NCI-H748 treated with DMSO at 0.1 percent for 48 hours (cell line): ENCODE measurements at regions not wholly inside any gene's neighbourhood (a gene's known extent, or its start where the extent isn't known, plus 50 kb on each side); places are given as distances from the start of the nearest gene placed in this dataset.

Experiments used
- DNase-seq: peaks from one replicate; lab custom pipeline; 2025; lab: John Stamatoyannopoulos, UW

DNA sequence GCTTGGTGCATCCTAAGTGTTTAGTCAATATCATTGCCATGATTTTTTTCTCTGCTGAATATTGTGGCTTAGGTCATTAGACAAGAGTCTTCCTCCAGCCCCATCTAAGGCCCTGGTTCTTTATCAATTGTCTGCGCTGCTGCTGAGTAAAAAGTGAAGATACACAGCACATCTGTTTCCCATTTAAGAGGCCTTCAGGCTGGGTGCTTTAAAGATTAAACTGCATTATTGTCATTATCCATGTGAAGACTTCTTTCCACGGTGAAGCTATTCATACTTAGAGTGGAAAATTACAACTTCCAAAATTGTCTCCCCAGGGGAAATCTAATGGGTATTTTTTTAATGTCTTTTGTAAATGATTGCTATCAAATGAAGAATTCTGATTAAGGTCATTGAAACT, 719.8 kb upstream of the LRRC4C start:
- DNase-seq, result no peak

DNA sequence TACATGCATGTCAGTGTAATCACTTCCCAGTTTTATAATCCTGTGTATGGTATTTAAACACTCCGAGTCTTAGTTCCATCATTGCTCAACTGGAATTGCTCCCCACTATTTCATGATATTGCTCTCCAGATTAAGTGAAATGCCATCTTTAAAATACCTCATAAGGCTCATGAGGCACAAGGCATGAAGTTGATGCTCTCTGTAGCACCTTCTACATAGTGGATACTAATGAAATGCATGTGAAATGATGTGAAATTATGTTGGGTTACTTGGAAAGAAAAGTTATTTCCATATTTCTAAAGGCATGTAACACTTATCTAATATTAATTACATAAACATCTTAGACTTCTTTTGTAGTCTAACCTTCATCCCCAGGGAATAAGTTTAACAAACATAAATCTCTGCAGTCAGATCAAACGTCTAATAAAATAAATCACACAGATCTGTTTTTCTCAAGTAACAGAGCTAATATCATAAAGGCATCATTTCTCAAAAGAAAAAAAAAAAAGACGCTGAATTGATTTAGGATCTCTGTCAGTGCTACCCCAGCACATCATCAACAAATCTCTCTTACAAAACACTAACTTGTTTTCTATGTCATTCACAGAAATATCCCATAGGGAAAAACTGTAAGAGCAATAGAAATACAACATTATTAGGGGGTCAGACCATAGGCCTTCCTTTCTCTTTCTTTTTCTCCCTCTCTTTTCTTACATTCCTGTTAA, 736.0 kb upstream of the LRRC4C start:
- no peak for DNase-seq

DNA sequence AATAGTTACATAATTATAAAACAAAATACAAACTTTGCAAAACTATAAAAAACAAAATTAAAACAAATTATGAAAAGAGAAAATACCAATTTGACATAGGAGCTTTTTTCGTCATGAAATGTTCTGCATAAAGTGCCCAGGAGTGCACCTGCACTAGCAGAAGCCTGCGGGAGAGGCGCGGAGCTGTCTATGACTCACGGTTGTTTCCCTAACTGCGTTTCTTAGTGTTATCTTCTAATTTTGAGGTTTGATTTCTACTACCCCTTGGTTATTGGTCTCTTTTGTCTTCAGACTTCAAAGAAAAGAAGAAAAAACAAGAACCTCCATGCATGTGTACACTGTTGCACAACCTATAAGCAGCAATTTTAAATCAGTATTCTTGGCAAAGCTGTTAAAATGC, 740.9 kb upstream of the LRRC4C start:
- DNase-seq, result no peak

DNA sequence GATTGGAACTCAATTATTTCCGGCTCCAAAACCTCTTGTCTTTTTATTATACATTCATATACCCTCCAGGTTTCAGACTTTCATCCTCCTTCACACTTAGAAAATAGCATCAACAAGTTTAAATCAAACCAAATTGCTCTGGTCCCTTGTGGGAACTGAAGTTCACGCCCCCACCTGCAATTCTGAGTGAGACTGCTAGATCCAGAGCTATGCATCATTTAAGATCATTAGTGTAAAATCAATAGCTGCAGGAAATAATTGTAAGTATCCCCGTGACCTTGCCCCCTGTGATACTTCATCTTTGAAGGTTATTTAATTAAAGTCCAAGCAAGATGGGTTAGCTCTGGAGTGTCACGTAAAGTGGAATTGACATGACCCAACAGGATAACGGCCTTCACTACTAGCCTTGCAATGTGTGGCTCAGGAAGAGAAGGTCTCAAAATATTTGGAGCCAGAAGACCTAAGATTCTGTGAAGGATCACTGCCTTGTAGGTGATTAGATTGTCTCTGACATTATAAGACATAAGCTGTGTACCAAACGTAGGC, 742.2 kb upstream of the LRRC4C start:
- DNase-seq, result no peak

DNA sequence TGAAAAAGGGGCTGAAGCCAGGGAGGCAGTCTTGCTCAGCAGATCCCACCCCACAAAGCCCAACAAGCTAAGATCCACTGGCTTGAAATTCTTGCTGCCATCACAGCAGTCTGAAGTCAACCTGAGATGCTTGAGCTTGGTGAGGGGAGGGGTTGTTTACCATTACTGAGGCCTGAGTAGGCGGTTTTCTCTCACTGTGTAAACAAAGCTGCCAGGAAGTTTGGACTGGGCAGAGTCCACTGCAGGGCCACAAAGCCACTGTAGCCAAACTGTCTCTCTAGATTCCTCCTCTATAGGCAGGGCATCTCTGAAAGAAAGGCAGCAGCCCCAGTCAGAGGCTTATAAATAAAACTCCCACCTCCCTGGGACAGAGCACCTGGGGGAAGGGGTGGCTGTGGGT, 746.1 kb upstream of the LRRC4C start:
- DNase-seq, result no peak

DNA sequence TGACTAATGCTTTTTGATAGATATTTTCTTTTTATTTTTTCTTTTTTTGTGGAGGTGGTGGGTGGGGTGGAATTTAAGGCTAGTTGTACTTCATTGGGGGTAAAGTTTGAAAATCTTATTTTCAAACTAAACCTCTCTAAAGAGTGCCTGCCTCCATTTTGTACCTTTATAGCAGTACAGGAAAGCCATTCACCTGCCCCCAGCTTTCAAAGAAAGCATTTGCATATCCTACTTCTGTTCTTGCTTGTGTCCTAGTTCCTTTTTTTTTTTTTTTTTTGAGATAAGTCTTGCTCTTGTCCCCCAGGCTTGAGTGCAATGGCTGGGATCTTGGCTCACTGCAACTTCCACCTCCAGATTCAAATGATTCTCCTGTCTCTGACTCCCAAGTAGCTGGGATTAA, 766.2 kb upstream of the LRRC4C start:
- DNase-seq, result no peak

DNA sequence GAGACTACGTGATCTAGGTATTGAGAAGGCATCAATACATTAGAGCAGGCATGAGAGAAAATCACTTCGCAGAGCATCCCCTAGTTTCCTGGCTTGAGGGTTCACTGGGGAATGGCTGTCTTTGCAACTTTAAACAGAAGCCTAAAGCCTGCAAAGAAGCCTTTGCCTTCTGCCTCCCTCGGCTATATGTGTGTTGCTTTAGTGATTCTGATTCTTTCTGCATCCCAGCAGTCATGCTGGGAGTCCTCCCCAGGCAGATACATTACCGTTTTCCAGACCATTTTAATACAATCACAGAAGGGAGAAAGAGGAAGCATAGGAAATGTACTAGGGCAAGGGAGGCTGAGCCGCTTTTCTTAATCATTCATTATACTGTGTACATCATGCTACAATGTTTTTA, 773.2 kb upstream of the LRRC4C start:
- no peak for DNase-seq

DNA sequence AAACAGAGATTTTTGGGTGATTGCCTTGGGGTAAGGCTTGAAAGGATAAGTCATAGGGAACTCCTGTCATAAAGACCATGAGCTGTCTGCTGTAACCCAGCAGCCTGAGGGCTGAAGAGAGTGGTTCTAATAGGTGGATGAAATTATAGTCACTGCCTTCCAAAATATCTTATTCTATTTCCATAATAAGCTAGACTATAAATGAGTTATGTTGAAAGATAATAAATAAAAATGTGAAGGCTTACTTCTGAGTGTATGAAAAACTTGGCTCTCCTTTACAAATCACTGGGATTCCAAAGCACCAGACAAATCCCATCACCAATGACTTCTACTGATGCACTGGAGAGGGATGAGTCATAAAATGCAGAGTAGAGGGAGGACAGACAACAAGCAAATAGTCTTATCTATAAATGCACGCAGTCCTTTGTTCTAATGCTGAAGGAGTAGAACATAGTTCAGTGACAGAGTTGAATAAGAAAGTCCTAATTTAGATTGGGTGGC, 775.0 kb upstream of the LRRC4C start:
- DNase-seq, result no peak

DNA sequence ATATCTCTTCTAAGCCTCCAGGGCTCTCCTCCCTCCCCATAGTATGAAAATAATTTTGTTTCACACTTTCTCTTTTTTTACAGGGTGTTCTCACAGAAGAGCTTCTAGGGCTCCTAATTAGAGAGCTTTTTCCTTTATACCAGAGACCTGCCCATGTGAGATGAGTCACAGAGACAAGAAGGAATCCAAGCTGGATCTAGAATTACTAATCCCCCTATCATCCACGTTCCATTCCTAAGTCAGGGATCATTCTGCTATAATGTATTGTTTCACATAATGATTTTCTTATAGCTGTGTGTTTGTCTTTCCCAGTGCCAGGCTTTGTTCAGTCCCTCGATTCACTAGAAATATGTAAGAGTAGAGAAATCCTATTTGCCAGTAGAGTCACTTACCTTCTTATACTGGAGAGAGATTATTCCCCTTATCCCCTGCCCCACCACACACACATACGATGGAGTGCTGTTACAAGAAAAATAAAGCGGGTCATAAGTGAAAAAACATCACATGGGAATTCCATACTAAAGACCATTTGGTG, 778.3 kb upstream of the LRRC4C start:
- no peak for DNase-seq

DNA sequence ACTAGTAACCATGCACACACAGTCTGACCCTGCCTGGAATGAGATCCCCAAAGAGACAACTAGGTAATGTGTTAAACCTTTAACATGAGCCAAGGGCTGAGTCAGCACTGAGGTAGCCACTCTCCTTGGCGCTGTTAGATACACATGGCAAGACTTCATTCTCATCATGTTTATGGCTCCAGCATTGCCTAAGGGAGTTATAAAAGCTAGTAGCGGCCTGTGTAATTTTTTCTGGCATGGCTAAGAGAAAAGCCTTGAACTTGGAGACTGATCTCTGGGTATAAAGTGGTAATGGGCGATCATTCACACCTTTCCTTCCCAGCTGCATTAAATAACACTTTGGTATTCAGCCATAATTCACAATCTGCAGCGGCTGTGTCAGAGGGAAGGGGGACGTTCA, 779.7 kb upstream of the LRRC4C start:
- no peak for DNase-seq

DNA sequence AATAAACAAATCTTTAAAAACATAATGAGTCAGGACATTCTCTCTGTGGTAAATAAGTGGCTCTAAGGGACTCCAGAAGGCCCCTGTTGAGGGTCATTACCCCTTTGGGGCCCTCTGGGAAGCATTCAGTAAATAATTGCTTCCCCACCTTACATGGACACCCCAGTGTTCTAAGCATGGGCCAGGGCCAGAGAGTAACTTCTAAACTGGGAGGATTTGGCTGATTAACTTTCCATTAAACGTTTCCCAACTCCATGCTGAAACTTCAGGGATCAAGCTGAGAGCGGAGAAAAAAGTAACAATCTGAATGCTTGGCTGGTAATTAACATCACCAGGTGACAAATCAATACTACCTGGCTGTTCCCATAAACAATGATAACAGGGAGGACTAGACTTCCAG, 783.9 kb upstream of the LRRC4C start:
- no peak for DNase-seq

DNA sequence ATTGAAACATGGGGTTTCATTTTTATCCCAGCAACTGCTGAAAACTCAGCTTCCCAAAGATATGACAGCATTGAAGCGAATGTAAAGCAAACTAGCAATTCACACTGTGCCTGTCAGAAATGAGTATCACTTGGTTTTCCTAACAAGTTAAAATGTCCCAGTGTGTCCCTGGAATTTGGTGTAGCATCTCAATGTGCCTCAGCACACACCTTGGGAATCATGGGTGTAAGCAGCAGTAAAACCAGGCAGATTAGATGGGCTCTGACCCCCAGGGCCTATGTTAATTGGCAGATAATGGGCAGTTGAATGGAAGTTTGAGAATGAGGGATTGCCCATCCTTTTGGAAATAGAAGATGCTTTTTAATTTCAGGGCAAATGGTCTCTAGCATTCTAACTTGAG, 784.9 kb upstream of the LRRC4C start:
- no peak for DNase-seq

DNA sequence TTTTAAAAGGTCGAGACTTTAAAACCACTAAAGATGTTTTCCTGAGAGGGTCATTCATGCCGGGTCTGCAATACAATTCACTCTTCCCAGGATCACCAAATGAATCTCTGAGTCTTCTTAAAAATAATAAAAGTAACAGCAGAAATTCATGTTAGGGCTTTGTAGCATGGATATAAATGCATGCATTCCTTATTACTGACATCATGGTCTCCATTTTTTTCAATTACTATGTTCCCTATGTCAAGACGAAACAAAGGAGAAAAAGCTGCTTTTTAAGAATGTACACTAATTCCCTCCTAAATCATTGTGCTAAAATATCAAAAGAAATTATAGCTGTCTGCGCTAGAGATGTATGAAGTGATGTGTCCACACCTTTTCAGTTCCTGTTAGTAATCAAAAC, 789.9 kb upstream of the LRRC4C start:
- DNase-seq, result no peak

DNA sequence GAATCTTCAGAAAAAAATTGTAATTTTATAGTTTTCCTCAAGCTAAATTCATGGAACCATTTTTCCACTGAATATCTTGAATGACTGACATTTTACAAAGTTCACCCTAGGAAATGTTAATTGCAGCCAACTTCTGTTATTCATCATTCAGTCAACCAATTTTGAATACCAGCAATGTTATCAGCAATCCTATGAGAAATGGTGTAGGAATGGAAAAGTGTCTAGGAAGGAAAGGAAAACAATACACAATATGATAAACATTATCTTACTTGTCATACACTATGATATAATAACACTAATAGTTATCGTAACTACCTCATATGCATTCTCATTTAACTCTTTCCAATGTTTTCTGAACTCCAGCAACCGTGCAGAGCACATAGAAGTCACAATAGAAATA, 790.5 kb upstream of the LRRC4C start:
- DNase-seq, result no peak

DNA sequence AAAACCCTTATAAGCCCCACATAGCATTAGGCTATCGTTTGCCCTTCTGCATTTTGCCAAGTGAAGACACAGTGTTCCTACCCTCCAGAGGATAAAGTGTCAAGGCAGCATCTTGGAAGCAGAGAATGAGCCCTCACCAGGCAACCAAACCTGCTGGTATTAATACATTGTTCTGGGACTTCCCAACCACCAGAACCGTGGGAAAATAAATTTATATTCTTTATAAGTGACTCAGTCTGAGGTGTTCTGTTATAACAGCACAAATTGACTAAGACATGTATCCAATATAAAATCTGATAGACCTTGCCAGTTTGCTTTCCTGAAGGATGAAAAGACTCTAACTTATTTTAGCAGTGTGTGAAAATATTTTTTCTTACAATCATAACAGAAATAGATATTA, 792.5 kb upstream of the LRRC4C start:
- no peak for DNase-seq

DNA sequence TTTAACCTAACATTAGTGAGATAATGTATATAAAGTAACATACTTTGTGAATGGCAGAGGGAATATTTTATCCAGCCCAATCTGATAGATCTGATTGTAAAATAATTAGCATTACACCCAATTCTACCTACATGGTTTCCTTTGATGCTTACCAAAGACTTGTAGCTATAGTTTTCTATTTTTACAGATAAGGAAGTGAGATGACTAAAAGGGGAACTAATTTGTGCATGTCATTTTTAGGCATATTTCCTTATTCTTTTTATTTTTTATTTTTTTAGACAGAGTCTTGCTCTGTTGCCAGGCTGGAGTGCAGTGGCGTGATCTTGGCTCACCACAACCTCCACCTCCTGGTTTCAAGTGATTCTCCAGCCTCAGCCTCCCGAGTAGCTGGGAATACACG, 793.7 kb upstream of the LRRC4C start:
- no peak for DNase-seq

DNA sequence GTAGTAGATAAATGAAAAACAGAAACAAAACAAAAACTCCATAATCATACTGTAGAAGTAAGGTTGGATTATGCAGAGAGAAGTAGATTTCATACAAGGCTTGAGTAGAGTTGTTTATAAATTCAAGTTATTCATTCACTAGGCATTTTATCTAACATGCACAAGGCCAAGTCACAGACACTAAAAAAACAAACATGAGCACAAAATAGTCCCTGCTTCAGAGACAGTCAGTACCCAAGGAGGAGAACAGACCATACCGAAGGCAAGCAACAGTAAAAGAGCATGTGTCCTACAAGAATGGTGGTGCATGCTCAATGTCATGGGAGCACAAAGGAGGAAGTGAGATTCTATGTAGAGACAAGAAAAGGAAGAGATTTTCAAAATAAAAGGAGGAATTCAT, 796.5 kb upstream of the LRRC4C start:
- no peak for DNase-seq

DNA sequence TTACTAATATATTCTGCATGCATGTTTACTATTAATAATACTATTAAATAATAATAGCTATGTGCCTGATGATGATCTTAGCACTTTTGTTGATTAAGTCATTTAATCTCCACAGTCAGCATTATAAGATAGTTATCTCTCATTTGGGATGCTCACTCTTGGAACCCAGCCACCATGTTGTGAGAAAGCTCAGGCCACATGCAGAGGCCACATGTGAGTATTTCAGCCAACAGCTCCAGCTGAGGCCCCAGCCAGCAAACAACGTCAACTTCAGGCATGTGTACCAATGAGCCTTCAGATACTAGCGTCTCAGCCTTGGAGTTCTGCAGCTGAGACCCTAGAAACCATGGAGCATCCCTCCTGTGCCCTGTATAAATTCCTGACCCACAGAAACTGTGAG, 798.1 kb upstream of the LRRC4C start:
- no peak for DNase-seq

DNA sequence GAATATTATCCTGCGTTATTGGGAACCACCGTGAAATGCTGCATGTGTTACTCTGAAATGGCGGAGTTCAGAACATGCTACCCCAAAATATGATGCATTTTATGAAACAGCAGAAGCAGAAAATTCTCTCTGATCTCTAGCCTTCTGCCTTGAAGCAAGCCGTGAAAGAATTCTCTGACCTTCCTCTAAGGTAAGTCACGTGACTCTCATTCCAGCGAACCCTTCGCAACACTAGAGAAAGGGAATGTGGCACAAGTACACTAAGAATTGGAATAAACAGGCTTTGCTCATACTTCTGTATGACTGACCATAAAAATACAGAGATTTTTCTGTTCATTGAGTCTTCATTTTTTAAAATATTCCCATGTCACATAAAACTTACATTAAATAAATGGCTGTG, 805.6 kb upstream of the LRRC4C start:
- DNase-seq, result no peak

DNA sequence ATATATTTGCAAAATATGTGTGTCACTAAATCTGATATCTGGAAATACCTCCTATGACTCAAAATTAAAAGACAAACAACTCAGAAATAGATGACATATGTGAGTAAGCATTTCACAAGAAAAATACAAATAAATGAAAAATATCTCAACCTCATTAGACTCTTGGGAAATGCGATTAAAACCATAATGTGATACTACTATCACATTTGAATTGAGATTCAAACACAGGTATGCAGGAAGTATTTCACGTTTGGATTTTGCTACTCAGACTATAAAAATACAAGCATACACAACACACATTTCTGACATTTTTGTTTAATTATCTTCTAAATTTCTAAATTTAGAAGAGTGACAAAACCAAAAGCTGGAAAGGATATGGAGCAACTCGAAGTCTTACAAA, 811.9 kb upstream of the LRRC4C start:
- no peak for DNase-seq

DNA sequence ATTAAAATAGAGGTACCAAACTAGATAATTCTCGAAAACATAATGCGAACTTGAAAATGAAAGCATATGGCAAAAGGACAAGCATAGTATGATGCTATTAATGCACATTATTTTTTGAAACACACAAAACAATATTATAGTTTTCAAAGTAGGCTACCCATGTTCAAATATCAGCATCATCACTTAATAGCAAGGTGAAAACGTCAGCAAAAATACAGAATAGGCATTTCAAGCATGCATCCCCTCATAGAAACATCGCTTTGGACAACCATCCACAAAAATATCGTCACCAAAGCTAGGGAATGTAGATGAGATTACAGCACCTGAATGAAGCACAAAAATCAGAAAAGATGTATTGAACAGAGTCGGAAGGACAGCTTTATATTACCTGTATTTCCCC, 814.5 kb upstream of the LRRC4C start:
- DNase-seq, result no peak

DNA sequence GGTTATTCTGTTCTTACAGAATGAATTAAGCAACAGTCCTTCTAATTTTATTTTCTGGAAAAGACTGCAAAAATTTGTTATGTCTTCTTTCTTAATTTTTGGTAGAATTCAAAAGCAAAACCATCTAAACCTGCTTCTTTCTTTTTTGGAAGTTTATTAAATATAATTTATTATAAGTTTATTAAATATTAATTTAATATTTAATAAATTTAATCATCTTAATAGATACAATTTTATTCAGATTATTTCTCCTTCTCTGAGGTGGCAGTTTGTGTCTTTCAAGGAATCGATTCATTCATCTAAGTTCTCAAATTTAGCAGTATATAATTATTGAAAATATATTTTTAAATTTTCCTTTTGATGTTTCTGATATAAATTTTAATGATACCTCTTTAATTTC, 837.5 kb upstream of the LRRC4C start:
- DNase-seq, result no peak

DNA sequence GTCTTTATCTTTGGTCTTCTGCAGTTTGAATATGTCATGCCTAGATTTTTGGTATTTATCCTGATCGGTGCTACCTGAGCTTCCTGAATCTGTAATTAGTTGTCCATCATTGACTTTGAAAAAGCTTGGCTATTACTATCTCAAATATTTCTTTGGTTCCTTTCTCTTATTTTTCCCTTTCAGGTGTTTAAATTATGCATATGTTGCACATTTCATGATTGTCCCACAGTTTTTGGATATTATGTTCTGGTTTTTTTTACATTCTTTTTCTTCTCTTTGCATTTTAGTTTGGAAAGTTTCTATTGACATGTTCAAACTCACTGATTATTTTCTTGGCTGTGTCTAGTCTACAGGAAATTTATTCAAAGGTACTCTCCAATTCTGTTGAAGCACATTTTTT, 840.3 kb upstream of the LRRC4C start:
- no peak for DNase-seq

DNA sequence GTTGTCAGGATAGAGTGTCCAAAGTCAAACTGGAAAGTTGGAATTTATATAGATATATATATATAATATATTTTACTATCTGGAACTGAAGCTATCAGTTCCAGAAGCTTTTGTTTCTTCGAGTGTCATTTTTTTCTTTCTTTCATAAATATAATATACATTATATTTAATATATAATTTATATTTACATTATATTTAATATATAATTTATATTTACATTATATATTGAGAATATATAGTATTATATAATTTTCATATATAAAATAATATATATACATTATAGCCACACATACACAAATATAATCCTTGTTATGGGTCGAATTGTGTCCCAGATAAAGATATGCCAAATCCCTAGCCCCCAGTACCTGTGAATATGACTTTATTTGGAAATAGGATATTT, 842.3 kb upstream of the LRRC4C start:
- DNase-seq, result no peak
